HG03280 (cell line): ENCODE measurements at regions not wholly inside any gene's neighbourhood (a gene's known extent, or its start where the extent isn't known, plus 50 kb on each side); places are given as distances from the start of the nearest gene placed in this dataset.

Source experiments
- ATAC-seq: cut with Tn5 transposase; IDR thresholded peaks from one replicate; pipeline ENCODE4 v1.9.1; 2021; ENCODE audit warnings: mild to moderate bottlenecking, moderate library complexity; ENCODE audit not compliant: unreplicated experiment

- no peak for ATAC-seq
These were observed 138.7 kb downstream of the SNX18 start for GRCh38 chr5:54656261-54656728.

- ATAC-seq, result no peak
These were observed 138.2 kb downstream of the SNX18 start for GRCh38 chr5:54655761-54656160.

GRCh38 chr5:54655266-54655665 lies 137.7 kb downstream of the SNX18 start:
- ATAC-seq, result no peak

GRCh38 chr5:54653956-54654614 lies 136.5 kb downstream of the SNX18 start:
- no peak for ATAC-seq

GRCh38 chr5:54651482-54652076 lies 134.0 kb downstream of the SNX18 start:
- ATAC-seq, result no peak

- ATAC-seq, result no peak
These were observed 131.5 kb downstream of the SNX18 start for GRCh38 chr5:54649041-54649504.

- peak; percentile 92 for ATAC-seq
These were observed 129.0 kb downstream of the SNX18 start for GRCh38 chr5:54646356-54647101.

- no peak for ATAC-seq
These were observed 128.4 kb downstream of the SNX18 start for GRCh38 chr5:54645882-54646355.

GRCh38 chr5:54644226-54644625 lies 126.7 kb downstream of the SNX18 start:
- no peak for ATAC-seq

- no peak for ATAC-seq
These were observed 126.1 kb downstream of the SNX18 start for GRCh38 chr5:54643685-54644106.

- ATAC-seq, result no peak
These were observed 122.1 kb downstream of the SNX18 start for GRCh38 chr5:54639621-54640020.

GRCh38 chr5:54638106-54638505 lies 120.5 kb downstream of the SNX18 start:
- no peak for ATAC-seq

GRCh38 chr5:54637654-54638053 lies 120.1 kb downstream of the SNX18 start:
- no peak for ATAC-seq

GRCh38 chr5:54634089-54634488 lies 116.5 kb downstream of the SNX18 start:
- no peak for ATAC-seq

- ATAC-seq, result no peak
These were observed 114.7 kb downstream of the SNX18 start for GRCh38 chr5:54632131-54632701.

- ATAC-seq, result no peak
These were observed 113.3 kb downstream of the SNX18 start for GRCh38 chr5:54630738-54631359.

GRCh38 chr5:54629115-54629514 lies 111.6 kb downstream of the SNX18 start:
- ATAC-seq, result no peak

- ATAC-seq, result no peak
These were observed 110.5 kb downstream of the SNX18 start for GRCh38 chr5:54628050-54628449.

GRCh38 chr5:54626407-54626806 lies 108.8 kb downstream of the SNX18 start:
- no peak for ATAC-seq

GRCh38 chr5:54624805-54625568 lies 107.4 kb downstream of the SNX18 start:
- ATAC-seq, result no peak
